ENCODE measurements at regions not wholly inside any gene's neighbourhood (a gene's known extent, or its start where the extent isn't known, plus 50 kb on each side); places are given as distances from the start of the nearest gene placed in this dataset.

GRCh38 chr11:80163011-80163410 lies 722.2 kb upstream of the TENM4 start:
- no peak for DNase-seq
- Histone ChIP-seq H3K27me3 (no peaks in the 10 kb centered on the region), H3K9me3 (no peaks in the 10 kb centered on the region), H3K4me3 (no peak overlapping the region), H3K4me1 (no peaks in the 10 kb centered on the region), H3K36me3 (no peaks in the 10 kb centered on the region), H3K27ac (no peak overlapping the region)
- intact Hi-C loops (cut with DNase I), result no loop called here
- no peak for TF ChIP-seq POLR2A (IDR thresholded peaks at IDR 0.05)
- no peak for TF ChIP-seq CTCF (IDR thresholded peaks at IDR 0.05)
- 76 to 100% methylated on average over 1 to 3 of the region's 3 CpGs for WGBS, 2 donors

GRCh38 chr11:80162387-80162786 lies 721.6 kb upstream of the TENM4 start:
- 58 to 79% methylated on average over 4 of the region's 4 CpGs for WGBS, 2 donors
- H3K9me3 ChIP-seq, result no peaks in the 10 kb centered on the region
- DNase-seq, result no peak
- H3K27me3 ChIP-seq, result no peaks in the 10 kb centered on the region
- H3K4me3 ChIP-seq, result no peak overlapping the region
- intact Hi-C loops (cut with DNase I), result no loop called here
- H3K36me3 ChIP-seq, result no peaks in the 10 kb centered on the region
- no peaks in the 10 kb centered on the region for H3K4me1 ChIP-seq
- no peak overlapping the region for H3K27ac ChIP-seq
- TF ChIP-seq CTCF (IDR thresholded peaks at IDR 0.05), result no peak
- no peak for TF ChIP-seq POLR2A (IDR thresholded peaks at IDR 0.05)

GRCh38 chr11:80157447-80157846 lies 716.6 kb upstream of the TENM4 start:
- H3K36me3 ChIP-seq, result no peaks in the 10 kb centered on the region
- no peak overlapping the region for H3K27ac ChIP-seq
- no peaks in the 10 kb centered on the region for H3K9me3 ChIP-seq
- TF ChIP-seq POLR2A (IDR thresholded peaks at IDR 0.05), result no peak
- no peak for TF ChIP-seq CTCF (IDR thresholded peaks at IDR 0.05)
- no peak for DNase-seq
- intact Hi-C loops (cut with DNase I), result no loop called here
- 34 to 54% methylated on average over 3 of the region's 3 CpGs for WGBS, 2 donors
- H3K4me1 ChIP-seq, result no peaks in the 10 kb centered on the region
- H3K27me3 ChIP-seq, result no peaks in the 10 kb centered on the region
- no peak overlapping the region for H3K4me3 ChIP-seq

- H3K9me3 ChIP-seq, result no peaks in the 10 kb centered on the region
- intact Hi-C loops (cut with DNase I), result no loop called here
- no peak for DNase-seq
- no peaks in the 10 kb centered on the region for H3K4me1 ChIP-seq
- TF ChIP-seq CTCF (IDR thresholded peaks at IDR 0.05), result no peak
- no peak for TF ChIP-seq POLR2A (IDR thresholded peaks at IDR 0.05)
- H3K36me3 ChIP-seq, result no peaks in the 10 kb centered on the region
- 90% methylated on average over 1 of the region's 1 CpG for WGBS, 2 donors
- H3K4me3 ChIP-seq, result no peak overlapping the region
- no peak overlapping the region for H3K27ac ChIP-seq
- no peaks in the 10 kb centered on the region for H3K27me3 ChIP-seq
Observed at GRCh38 chr11:80156062-80156461, 715.2 kb upstream of the TENM4 start.

- no peak for DNase-seq
- no peak overlapping the region for H3K27ac ChIP-seq
- H3K4me3 ChIP-seq, result no peak overlapping the region
- intact Hi-C loops (cut with DNase I), result no loop called here
- H3K4me1 ChIP-seq, result no peaks in the 10 kb centered on the region
- 20 to 27% methylated on average over 4 of the region's 4 CpGs for WGBS, 2 donors
- H3K9me3 ChIP-seq, result no peaks in the 10 kb centered on the region
- no peaks in the 10 kb centered on the region for H3K27me3 ChIP-seq
- no peaks in the 10 kb centered on the region for H3K36me3 ChIP-seq
- no peak for TF ChIP-seq POLR2A (IDR thresholded peaks at IDR 0.05)
- peak in 5 of 6 experiments; percentile 23 to 60 (median 31) for TF ChIP-seq CTCF (IDR thresholded peaks at IDR 0.05)
Observed at GRCh38 chr11:80155412-80156017, 714.7 kb upstream of the TENM4 start.
